HL-60 (cell line): ENCODE measurements at regions not wholly inside any gene's neighbourhood (a gene's known extent, or its start where the extent isn't known, plus 50 kb on each side); places are given as distances from the start of the nearest gene placed in this dataset.

ENCODE experiments used
- GABPA ChIP-seq: IDR thresholded peaks from 2 replicates; pipeline ENCODE4 v1.6.1; 2012; ENCODE audit warnings: low read depth
- POLR2AphosphoS5 ChIP-seq: IDR thresholded peaks from 2 replicates; pipeline ENCODE4 v1.6.1; 2012; ENCODE audit warnings: low read depth
- SPI1 ChIP-seq: IDR thresholded peaks from 2 replicates; pipeline ENCODE4 v1.6.1; 2012; ENCODE audit warnings: low read depth, mild to moderate bottlenecking, borderline replicate concordance
- TF ChIP-seq, protein P1 (sequence below): IDR thresholded peaks from one replicate; pipeline ENCODE4 v1.5.1; 2011; ENCODE audit warnings: low read length, control low read depth, inconsistent platforms; ENCODE audit not compliant: insufficient read depth
- TF ChIP-seq, protein P2 (sequence below): IDR thresholded peaks from 2 replicates; pipeline ENCODE4 v1.6.1; 2012; ENCODE audit warnings: low read depth; ENCODE audit not compliant: insufficient replicate concordance

DNA sequence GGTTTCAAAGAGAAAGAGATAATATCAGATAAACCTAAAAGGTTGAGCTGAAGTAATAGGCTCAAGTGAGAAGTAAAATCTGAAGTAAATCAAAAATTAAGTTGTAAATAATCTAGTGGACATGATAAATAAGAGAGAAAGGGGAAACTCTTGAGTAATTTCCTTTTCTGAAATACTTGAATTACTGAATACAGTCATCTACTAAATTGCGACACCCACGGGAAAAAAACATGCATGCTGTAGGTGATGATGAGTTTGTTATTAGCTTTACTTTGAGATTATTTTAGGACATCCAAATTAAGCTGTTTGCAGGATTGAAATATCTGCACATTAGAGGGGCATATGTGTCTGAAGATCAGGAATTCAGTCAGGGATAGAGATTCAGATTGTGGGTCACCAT lies 50.0 kb upstream of the CARD18 start:
- TF ChIP-seq, protein P1, sequence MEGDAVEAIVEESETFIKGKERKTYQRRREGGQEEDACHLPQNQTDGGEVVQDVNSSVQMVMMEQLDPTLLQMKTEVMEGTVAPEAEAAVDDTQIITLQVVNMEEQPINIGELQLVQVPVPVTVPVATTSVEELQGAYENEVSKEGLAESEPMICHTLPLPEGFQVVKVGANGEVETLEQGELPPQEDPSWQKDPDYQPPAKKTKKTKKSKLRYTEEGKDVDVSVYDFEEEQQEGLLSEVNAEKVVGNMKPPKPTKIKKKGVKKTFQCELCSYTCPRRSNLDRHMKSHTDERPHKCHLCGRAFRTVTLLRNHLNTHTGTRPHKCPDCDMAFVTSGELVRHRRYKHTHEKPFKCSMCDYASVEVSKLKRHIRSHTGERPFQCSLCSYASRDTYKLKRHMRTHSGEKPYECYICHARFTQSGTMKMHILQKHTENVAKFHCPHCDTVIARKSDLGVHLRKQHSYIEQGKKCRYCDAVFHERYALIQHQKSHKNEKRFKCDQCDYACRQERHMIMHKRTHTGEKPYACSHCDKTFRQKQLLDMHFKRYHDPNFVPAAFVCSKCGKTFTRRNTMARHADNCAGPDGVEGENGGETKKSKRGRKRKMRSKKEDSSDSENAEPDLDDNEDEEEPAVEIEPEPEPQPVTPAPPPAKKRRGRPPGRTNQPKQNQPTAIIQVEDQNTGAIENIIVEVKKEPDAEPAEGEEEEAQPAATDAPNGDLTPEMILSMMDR: no peak
- TF ChIP-seq, protein P2, sequence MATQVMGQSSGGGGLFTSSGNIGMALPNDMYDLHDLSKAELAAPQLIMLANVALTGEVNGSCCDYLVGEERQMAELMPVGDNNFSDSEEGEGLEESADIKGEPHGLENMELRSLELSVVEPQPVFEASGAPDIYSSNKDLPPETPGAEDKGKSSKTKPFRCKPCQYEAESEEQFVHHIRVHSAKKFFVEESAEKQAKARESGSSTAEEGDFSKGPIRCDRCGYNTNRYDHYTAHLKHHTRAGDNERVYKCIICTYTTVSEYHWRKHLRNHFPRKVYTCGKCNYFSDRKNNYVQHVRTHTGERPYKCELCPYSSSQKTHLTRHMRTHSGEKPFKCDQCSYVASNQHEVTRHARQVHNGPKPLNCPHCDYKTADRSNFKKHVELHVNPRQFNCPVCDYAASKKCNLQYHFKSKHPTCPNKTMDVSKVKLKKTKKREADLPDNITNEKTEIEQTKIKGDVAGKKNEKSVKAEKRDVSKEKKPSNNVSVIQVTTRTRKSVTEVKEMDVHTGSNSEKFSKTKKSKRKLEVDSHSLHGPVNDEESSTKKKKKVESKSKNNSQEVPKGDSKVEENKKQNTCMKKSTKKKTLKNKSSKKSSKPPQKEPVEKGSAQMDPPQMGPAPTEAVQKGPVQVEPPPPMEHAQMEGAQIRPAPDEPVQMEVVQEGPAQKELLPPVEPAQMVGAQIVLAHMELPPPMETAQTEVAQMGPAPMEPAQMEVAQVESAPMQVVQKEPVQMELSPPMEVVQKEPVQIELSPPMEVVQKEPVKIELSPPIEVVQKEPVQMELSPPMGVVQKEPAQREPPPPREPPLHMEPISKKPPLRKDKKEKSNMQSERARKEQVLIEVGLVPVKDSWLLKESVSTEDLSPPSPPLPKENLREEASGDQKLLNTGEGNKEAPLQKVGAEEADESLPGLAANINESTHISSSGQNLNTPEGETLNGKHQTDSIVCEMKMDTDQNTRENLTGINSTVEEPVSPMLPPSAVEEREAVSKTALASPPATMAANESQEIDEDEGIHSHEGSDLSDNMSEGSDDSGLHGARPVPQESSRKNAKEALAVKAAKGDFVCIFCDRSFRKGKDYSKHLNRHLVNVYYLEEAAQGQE: no peak
- TF ChIP-seq GABPA (no peak), SPI1 (no peak), POLR2AphosphoS5 (no peak)
